ENCODE measurements at regions not wholly inside any gene's neighbourhood (a gene's known extent, or its start where the extent isn't known, plus 50 kb on each side); places are given as distances from the start of the nearest gene placed in this dataset.

DNA sequence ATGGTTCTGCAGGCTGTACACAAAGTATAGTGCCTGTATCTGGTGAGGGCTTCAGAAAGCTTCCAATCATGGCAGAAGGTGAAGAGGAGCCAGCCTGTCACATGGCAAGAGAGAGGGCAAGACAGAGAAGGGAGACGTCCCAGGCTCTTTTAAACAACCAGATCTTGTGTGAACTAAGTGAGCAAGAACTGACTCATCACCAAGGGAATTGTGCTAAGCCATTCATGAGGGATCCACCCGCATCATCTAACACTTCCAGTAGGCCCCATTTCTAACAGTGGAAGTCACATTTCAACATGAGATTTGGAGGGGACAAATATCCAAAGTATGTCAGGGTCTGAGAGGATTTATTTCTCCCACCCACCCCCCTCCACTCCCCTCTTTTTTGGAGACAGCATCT lies 56.2 kb upstream of the ELAC2 start:
- TF ChIP-seq, protein P1, sequence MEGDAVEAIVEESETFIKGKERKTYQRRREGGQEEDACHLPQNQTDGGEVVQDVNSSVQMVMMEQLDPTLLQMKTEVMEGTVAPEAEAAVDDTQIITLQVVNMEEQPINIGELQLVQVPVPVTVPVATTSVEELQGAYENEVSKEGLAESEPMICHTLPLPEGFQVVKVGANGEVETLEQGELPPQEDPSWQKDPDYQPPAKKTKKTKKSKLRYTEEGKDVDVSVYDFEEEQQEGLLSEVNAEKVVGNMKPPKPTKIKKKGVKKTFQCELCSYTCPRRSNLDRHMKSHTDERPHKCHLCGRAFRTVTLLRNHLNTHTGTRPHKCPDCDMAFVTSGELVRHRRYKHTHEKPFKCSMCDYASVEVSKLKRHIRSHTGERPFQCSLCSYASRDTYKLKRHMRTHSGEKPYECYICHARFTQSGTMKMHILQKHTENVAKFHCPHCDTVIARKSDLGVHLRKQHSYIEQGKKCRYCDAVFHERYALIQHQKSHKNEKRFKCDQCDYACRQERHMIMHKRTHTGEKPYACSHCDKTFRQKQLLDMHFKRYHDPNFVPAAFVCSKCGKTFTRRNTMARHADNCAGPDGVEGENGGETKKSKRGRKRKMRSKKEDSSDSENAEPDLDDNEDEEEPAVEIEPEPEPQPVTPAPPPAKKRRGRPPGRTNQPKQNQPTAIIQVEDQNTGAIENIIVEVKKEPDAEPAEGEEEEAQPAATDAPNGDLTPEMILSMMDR (IDR thresholded peaks at IDR 0.05; ENCODE audit: insufficient read depth, low read depth, low read length): no peak
- no peak for DNase-seq (ENCODE audit: low read depth)
- H3K4me3 ChIP-seq (ENCODE audit: low read depth, low read length): no peak overlapping the region

DNA sequence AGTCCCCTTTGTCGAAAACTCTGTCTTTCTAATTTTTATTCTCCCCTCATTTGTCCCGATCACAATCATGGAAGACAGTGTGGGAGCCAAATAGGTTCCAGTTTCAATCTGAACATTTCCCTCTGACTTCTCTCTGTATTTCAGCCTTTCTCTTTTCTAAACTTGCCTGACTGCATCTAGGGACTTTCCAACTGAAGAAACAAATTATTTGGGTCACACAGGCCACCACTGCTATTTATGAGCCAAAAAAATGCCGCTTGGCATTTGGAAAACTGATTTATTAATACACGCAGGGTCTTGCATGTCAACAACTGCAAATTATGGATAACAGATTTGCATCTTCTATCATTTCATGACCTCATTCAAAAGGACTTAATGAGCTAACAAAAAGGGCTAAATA lies 55.2 kb upstream of the ELAC2 start:
- TF ChIP-seq, protein P1 (IDR thresholded peaks at IDR 0.05; ENCODE audit: insufficient read depth, low read depth, low read length): no peak
- H3K4me3 ChIP-seq (ENCODE audit: low read depth, low read length): no peak overlapping the region
- no peak for DNase-seq (ENCODE audit: low read depth)

DNA sequence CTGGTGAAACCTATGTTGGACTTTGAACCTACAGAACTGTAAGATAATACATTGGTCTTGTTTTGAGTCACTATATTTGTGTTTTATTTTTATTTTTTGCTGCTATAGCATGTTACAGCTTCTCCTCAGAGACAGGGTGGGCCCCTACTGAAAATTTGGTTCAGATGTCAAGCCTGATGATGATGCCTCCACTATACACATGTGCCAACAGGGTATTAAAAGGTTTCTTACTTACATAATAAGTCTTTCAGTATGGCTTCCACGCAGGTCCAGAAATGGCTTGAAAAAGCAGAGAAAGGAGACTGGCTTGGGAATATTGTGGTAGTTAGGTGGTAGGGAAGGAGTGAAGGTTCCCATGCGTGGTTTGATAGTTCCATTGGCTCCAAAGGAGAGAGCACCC lies 52.9 kb upstream of the ELAC2 start:
- DNase-seq (ENCODE audit: low read depth): no peak
- TF ChIP-seq, protein P1 (IDR thresholded peaks at IDR 0.05; ENCODE audit: insufficient read depth, low read depth, low read length): no peak
- no peak overlapping the region for H3K4me3 ChIP-seq (ENCODE audit: low read depth, low read length)

DNA sequence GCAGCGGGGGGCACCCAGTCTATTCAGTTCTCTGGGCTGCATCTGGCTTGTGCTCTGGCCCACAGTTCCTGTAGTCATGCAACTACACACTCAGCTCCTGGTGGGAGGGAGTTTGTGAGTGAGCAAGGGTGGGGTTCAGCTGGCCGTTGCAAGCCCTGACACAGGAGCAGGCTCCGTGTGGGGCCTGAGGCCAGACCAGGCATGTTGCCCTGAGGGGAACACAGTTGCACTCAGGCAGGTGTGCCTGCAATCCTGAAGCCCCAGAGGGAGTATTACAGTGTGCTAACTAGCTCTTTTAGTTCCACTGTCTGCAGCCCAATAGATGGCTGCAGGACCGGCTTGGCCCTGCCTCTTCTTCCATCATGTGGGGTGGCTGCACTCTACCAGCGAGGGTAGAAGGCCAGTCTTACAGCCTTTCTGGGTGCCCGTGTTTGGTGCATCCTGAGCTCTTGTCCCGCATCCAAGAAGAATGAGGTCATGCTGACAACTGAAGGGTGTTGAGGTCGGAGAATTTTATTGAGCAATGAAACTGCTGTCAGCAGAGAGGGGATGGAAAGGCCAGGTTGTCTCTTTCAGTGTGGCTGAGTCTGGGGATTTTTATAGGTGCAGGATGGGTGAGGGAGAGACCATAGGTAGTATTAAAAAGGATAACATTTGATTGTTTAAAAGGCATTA lies 49.9 kb upstream of the ELAC2 start:
- DNase-seq (ENCODE audit: low read depth): no peak
- no peak overlapping the region for H3K4me3 ChIP-seq (ENCODE audit: low read depth, low read length)
- TF ChIP-seq, protein P1 (IDR thresholded peaks at IDR 0.05; ENCODE audit: insufficient read depth, low read depth, low read length): no peak
